NCI-H446 (cell line): ENCODE measurements at regions not wholly inside any gene's neighbourhood (a gene's known extent, or its start where the extent isn't known, plus 50 kb on each side); places are given as distances from the start of the nearest gene placed in this dataset.

Source experiments
- DNase-seq, 2 experiments: peaks; one replicate each; lab custom pipeline; 2025; lab: John Stamatoyannopoulos, UW

- DNase-seq: peak in 1 of 2 experiments; percentile 31
These were observed 104.6 kb upstream of the HSD17B12 start for GRCh38 chr11:43575913-43576310.

GRCh38 chr11:43576320-43576802, 104.2 kb upstream of the HSD17B12 start:
- DNase-seq: peak in 1 of 2 experiments; percentile 16

GRCh38 chr11:43576803-43577521, 103.6 kb upstream of the HSD17B12 start:
- DNase-seq: peak in 1 of 2 experiments; percentile 11

- no peak for DNase-seq
These were observed 102.8 kb upstream of the HSD17B12 start for GRCh38 chr11:43577566-43578264.

- DNase-seq: no peak
These were observed 102.0 kb upstream of the HSD17B12 start for GRCh38 chr11:43578346-43579170.

GRCh38 chr11:43579171-43579918, 101.2 kb upstream of the HSD17B12 start:
- DNase-seq: peak in 1 of 2 experiments; percentile 44

GRCh38 chr11:43579919-43580276, 100.6 kb upstream of the HSD17B12 start:
- DNase-seq: no peak

GRCh38 chr11:43580735-43581369, 99.7 kb upstream of the HSD17B12 start:
- DNase-seq: peak in 1 of 2 experiments; percentile 29

- no peak for DNase-seq
These were observed 99.0 kb upstream of the HSD17B12 start for GRCh38 chr11:43581370-43582023.

- no peak for DNase-seq
These were observed 98.3 kb upstream of the HSD17B12 start for GRCh38 chr11:43582024-43582862.

- DNase-seq: no peak
These were observed 97.6 kb upstream of the HSD17B12 start for GRCh38 chr11:43582863-43583462.

GRCh38 chr11:43583548-43583947, 97.0 kb upstream of the HSD17B12 start:
- no peak for DNase-seq

- no peak for DNase-seq
These were observed 94.5 kb upstream of the HSD17B12 start for GRCh38 chr11:43585877-43586608.

GRCh38 chr11:43589601-43590250, 90.8 kb upstream of the HSD17B12 start:
- no peak for DNase-seq

- DNase-seq: no peak
These were observed 79.0 kb upstream of the HSD17B12 start for GRCh38 chr11:43601511-43601910.

- no peak for DNase-seq
These were observed 77.9 kb upstream of the HSD17B12 start for GRCh38 chr11:43602670-43603069.

- no peak for DNase-seq
These were observed 66.3 kb upstream of the HSD17B12 start for GRCh38 chr11:43614214-43614613.

- no peak for DNase-seq
These were observed 60.6 kb upstream of the HSD17B12 start for GRCh38 chr11:43619863-43620505.
